ENCODE measurements at regions not wholly inside any gene's neighbourhood (a gene's known extent, or its start where the extent isn't known, plus 50 kb on each side); places are given as distances from the start of the nearest gene placed in this dataset.
"Not testable (repeated sequence)": the region's sequence is repeated elsewhere in the genome, so short reads cannot be mapped to it uniquely, and the experiment has no call there.

DNA sequence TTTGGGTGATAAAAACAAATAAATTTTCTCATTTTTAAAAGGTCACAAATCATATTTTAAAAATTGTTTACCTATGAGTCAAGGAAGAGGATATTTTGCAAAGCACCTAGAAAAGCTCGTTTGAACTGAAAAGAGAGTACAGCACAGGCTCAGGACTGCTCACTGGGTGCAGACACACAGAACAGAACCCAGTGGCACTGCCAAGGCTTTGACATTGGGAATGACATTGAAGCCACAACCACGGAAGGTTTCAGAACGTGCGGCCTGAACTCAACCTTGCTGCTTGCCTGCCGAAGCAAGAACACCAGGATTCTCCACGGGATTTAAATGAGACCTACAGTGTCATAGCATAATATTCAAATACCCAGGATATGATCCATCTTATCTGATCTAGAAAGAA lies 597.1 kb upstream of the B3GAT1 start:
- no peak for DNase-seq

GRCh38 chr11:135008412-135008811 lies 596.4 kb upstream of the B3GAT1 start:
- DNase-seq: no peak

- DNase-seq: no peak
Measured at GRCh38 chr11:135008001-135008405, 596.0 kb upstream of the B3GAT1 start.

DNA sequence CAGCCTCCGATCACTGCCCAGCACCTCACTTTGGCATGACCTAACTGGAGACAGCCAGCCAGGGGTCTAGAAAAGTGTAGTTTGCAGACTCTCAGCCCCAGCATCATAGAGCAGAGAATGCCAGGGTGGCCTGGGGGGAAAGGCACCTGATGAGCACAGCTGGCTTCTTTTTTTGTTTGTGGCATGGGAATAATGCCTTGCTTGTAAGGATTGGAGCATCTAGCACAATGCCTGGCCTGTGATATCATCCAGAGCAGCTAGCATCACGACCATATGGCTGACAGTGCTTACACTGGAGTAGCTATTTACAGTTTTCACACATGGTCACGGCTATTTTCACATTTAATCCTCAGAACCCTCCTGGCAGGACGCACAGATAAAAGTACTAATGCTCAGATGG lies 594.8 kb upstream of the B3GAT1 start:
- DNase-seq: no peak

GRCh38 chr11:135004495-135004894 lies 592.5 kb upstream of the B3GAT1 start:
- no peak for DNase-seq

GRCh38 chr11:135002236-135002635 lies 590.2 kb upstream of the B3GAT1 start:
- DNase-seq: no peak

- DNase-seq: no peak
Measured at GRCh38 chr11:135001581-135001980, 589.5 kb upstream of the B3GAT1 start.

DNA sequence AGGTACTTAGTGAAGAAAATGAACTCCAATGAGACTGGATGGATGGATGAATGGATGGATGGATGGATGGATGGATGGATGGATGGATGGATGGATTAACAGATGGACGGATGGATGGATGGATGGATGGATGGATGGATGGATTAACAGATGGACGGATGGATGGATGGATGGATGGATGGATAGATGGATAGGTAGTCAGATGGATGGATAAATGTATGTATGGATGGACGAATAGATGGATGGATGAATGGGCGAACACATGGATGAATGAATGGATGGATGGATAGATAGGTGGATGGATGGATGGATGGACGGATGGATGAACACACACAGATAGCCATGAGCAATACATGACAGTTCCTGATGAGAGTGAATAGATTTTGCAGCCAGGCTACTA lies 589.0 kb upstream of the B3GAT1 start:
- DNase-seq: not testable (repeated sequence)

- no peak for DNase-seq
Measured at GRCh38 chr11:134999590-134999989, 587.5 kb upstream of the B3GAT1 start.

DNA sequence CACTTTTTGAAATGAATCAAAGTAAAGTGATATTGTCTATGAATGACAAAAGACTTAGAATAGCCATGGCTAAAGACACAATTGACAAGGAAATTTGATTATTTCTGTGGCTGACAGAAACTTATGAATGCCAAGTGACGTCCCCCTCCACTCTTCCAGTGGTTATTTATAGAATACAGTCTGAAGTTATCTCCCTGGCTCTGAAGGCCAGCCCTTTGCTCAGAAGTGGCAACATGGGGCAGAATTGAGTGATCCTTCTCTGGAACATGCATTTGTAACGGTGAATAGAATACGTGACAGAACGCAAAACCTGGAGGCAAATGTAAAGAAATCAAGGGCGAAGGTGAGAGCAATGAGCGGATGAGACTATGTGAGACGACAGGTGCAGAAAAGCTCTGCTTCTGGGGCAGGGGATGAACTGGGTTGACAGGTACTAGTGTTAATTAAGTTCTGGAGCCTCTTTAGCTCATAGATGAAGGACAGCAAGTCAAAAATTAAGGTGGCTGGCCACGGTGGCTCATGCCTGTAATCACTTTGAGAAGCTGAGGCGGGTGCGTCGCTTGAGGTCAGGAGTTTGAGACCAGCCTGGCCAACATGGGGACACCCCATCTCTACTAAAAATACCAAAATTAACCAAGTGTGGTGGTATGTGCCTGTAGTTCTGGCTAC lies 585.7 kb upstream of the B3GAT1 start:
- no peak for DNase-seq

DNA sequence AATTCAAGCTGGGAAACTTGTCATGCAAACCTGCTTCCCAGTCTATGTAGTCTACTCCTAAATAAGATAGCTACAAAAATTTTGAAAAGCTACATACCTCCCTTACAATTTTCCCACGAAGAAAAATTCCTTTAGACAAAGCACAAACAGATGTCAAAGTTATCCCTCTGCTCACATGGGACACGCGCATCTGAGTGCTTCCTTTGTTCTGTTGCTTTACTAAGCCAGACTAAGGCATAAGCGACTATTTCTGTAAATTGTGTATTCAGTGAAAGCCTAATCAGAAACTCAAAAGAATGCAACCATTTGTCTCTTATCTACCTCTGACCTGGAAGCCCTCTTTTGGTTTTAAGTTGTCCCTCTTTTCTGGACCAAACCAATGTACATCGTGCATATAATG lies 583.7 kb upstream of the B3GAT1 start:
- DNase-seq: no peak

DNA sequence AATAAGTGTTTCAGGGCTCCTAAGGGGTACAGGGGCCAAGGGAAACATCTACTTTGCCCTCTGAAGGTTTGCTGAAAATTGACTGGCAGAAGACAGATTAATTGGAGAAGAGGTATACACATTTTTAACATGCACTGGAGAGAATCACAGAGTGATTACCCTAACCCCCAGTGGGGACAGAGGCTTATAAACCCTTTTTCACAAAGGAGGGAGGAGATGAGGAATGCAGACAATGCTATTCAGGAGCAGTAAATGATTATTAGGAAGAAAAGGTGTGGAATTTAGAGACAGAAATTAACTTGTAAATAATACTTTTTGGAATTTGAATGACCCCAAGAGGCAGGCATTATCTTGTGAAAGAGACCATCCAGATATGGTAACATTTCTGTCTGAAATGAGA lies 582.4 kb upstream of the B3GAT1 start:
- DNase-seq: no peak

DNA sequence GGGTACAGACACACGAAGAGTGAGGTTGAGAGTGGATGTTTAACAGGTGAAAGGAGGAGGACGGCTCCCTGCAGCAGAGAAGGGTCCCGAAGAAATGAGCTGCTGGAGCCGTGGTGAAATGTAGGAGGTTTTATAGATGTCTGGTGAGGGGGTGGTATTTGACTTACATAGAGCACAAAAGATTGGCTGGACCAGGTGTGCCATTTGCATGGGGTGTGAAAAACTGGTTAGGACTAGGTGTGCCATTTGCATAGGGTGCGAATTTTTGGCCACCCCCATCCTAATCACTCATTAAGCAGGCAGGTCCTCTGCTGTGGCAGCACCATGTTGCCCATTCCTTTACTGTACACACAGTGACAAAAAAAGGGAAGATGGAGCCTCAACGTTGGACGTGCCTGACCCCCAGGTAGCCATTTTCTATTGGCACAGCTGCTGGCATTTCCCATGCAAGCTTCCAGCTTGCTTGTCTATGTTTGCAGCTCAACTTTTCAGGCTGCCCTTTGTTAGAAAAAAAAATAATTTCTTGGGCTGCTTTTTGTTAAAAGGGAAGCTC lies 581.7 kb upstream of the B3GAT1 start:
- no peak for DNase-seq

DNA sequence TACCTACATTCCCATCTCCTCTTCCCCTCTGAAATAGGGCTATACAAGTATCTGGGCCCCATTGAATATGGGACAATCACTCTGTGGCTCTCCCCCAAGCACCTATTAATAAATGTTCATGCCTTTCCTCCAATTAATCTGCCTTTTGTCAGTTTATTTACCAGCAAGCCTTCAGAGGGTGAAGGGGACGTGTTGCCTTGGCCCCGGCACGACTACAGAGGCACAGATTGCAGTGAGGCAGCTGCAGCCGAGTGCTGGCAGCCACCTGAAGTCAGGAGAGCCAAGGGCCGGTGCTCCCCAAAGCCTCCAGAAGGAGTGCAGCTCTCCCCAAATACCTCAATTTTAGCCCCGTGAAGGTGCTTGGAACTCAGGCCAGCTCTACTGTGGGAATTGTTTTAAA lies 580.9 kb upstream of the B3GAT1 start:
- DNase-seq: no peak

GRCh38 chr11:134988495-134988894 lies 576.5 kb upstream of the B3GAT1 start:
- no peak for DNase-seq

DNA sequence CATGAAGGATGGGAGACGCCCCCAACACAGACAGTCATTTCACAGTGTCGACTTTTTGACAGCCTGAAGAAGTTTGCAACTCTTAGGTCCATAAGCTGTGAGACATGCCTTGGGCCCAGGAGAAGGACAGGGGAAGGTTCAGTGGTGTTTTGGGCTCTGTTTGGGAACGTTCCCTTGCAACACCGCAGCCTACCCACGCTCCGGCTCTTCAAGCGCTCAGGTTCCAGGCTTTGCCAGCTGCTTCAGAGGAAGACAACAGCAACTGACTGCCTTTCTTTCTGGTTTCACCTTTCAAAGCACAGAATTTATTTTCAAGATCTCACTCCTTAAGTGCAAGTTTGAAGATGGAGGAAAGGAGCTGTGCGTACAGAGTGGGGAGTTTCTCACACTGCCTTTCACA lies 575.8 kb upstream of the B3GAT1 start:
- DNase-seq: no peak

DNA sequence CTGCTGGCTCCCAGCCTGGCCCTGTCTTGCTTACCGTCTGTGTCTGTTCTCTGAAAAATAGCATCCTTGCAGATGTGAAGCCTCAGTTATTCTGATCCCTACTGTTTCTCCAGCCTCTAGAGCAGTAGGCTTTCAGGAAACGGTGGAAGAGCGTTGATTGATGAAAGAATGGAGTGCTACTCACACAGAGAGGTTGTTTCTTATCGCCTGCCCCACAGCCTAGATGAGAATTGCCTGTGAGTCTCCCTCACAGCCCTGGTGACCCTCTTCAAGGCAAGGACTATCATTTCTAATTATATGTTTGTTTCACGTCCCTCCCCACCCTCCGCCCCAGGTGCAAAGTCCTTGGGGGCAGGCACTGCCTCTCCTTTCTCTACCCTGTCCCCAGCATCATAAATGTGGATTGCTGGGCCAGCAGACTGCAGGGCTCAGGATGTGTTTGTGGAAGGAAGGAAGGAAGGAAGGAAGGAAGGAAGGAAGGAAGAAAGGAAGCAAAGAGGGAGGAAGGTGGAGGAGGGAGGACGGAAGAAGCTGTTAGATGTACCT lies 575.3 kb upstream of the B3GAT1 start:
- no peak for DNase-seq

DNA sequence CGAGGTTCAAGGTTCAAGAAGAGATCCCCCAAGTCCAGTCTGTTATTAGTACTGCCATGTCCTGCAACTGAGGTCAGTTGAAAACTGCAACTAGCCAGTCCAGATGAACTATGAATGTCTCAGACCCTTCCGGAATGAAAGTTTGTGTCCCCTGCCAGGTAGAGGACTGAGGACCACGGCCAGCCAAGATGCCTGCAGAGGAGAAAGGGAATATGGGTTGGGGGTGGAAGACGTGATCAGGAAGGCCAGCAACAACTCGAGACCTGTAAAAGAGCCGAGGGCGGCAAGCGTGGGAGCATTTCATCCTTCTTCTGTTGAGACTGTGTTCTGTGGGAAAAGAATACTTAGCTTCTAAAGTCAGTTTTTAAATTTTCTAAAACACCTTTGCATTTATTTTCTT lies 572.4 kb upstream of the B3GAT1 start:
- no peak for DNase-seq

DNA sequence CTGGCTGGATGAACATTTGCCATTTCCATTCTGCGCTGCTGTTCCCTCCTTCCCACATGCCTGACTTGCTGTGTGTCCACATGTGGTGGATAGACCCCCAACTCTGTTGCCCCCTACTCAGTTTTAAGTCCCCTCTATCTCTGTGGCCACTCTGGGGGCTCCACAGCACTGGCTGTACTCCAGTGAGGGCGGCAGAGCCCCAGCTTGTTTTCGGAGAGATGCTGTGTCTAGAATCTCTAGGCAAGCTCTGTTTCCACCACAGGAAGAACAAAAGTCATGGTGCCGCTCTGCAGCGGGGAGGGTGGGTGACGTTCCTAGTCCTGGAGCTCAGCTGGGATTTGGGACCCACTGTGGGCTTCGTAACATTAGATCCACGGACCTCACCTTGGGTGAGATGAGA lies 570.4 kb upstream of the B3GAT1 start:
- not testable (repeated sequence) for DNase-seq

GRCh38 chr11:134981835-134982234 lies 569.8 kb upstream of the B3GAT1 start:
- no peak for DNase-seq

GRCh38 chr11:134980819-134981710 lies 569.0 kb upstream of the B3GAT1 start:
- no peak for DNase-seq

GRCh38 chr11:134979089-134979457 lies 567.0 kb upstream of the B3GAT1 start:
- DNase-seq: not testable (repeated sequence)

DNA sequence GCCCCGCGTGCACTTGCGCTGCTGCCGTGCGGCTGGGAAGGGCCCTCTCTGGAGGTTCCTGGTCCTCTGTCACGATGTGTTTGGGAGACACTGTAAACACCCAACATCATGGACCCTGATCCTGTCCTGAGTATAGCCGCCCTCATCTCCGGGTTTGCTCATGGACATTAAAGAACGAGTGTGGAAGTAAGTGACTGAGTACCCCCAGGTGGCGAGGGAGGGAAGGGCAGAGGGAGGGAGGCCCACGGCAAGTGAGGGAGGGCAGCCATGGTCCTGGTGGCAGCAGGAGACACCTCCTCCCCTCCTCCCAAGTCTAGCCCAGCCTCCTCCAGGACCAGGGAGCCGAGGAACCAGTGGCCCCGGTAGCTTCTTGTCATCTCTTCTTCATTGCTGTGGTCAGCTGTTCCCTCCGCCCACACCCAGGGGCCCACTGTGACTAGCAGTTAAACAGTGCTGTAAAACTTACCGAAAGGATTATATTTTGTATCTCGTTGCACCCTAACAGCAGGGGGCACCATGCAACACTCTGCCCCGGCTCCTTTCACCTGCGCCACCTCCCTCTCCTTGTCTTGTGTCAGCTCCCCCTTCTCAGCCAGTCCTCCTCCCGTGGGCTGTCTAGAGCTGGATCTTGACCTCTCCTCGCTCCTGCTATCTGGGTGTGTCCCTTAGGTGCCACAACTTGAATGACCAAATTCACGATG lies 566.5 kb upstream of the B3GAT1 start:
- no peak for DNase-seq

Measured in CD4-positive, alpha-beta T cell treated with Interleukin-10 for 1 hour (primary cell).